SH-SY5Y (cell line): ENCODE measurements at regions not wholly inside any gene's neighbourhood (a gene's known extent, or its start where the extent isn't known, plus 50 kb on each side); places are given as distances from the start of the nearest gene placed in this dataset.

Experiments
- GATA2 ChIP-seq: IDR thresholded peaks from 2 replicates; pipeline ENCODE4 v1.6.1; 2011; ENCODE audit warnings: mild to moderate bottlenecking, low read depth, low read length
- GATA3 ChIP-seq: IDR thresholded peaks from 2 replicates; pipeline ENCODE4 v1.6.1; 2011; ENCODE audit warnings: low read depth, mild to moderate bottlenecking, low read length, moderate library complexity

GRCh38 chr5:20088361-20088760 is 100.4 kb upstream of the CDH18 start:
- TF ChIP-seq GATA3: no peak
- TF ChIP-seq GATA2: no peak
